GM21360 (cell line): ENCODE measurements at regions not wholly inside any gene's neighbourhood (a gene's known extent, or its start where the extent isn't known, plus 50 kb on each side); places are given as distances from the start of the nearest gene placed in this dataset.

Experiments
- ATAC-seq: cut with Tn5 transposase; IDR thresholded peaks from one replicate; pipeline ENCODE4 v1.9.1; 2021; ENCODE audit warnings: mild to moderate bottlenecking, moderate library complexity; ENCODE audit not compliant: unreplicated experiment

DNA sequence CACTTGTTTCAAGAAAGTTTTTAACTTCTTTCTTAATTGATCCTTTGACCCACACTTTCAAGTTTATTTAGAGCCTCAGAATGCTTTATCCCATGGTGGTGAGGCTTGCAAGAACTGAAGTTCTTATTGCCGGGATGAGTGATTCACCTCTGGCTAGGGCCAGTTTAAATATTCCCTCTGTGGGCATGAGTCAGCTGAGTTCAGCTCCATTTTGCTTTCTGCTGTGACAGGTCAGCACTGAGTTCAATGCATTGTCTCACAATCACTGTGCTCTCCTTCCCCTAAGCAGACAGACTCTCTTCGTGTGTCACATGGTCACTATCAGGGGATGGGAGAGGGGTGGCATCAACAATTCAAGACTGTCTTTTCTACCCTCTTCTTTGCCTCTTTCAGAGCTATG, 514.6 kb upstream of the FBXO33 start:
- ATAC-seq: no peak

- ATAC-seq: no peak
Observed at GRCh38 chr14:39939023-39939422, 506.8 kb upstream of the FBXO33 start.

DNA sequence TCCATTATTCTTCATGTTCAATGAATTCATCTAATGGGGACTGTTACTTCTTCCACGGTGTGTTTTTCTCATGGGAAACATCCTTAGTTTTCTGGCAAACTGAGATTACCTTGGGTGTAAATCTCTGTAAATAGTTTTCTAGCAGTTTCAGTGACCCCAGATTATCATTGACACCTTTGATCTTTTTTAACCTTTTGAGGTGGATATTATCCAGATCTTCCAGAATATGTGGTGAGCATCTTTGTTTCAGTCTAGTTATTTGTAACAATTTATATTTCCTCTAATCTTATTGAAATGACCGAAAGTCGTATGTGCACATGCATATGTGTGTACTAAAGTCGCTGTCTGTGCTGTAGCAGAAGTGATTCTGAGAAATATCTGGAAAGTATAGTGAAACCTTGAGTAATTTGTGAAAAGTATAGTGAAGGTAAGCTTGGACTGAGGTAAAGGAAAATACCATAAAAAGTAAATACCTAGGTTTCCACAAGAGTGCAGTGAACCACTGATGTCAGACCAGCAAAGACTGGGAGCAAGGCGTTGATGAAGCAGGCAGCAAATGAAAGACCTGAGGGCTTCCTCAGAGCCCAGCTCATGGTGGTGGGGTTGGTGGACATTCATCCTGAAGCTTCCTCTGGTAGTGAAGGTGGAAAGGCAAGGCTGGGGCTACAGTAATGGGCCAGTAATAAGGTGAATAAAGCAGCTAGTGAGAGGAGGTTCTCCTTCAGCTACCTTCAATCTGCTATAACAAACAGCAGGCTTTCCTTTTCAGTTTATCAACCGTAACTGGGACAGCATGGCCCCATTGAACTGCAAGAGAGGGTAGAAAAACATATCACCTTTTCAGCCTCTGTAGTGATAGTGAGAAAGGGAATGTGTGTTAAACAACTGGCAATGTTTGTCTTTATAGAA, 480.2 kb upstream of the FBXO33 start:
- peak; percentile 70 for ATAC-seq

GRCh38 chr14:39897657-39898056, 465.4 kb upstream of the FBXO33 start:
- ATAC-seq: no peak

- no peak for ATAC-seq
Observed at GRCh38 chr14:39890026-39890425, 457.8 kb upstream of the FBXO33 start.

GRCh38 chr14:39884091-39884490, 451.9 kb upstream of the FBXO33 start:
- no peak for ATAC-seq

DNA sequence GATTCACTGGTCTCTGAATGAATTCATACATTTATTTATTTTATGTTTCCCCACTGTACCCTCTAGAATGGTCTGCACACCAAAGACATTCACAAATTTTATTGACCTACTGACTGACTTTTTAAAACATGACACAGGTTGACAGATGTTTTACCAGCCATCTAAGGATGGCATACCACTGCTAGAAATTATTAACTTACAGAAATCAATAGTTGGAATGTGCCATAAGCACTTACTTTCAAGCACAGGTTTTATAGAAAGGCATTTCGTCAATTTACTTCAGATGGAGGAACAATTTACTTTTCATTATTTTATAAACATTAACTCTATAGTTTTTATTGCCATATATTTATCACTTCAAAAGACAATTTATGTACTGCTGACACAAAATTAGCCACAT, 448.7 kb upstream of the FBXO33 start:
- no peak for ATAC-seq

GRCh38 chr14:39880106-39880695, 448.0 kb upstream of the FBXO33 start:
- no peak for ATAC-seq

DNA sequence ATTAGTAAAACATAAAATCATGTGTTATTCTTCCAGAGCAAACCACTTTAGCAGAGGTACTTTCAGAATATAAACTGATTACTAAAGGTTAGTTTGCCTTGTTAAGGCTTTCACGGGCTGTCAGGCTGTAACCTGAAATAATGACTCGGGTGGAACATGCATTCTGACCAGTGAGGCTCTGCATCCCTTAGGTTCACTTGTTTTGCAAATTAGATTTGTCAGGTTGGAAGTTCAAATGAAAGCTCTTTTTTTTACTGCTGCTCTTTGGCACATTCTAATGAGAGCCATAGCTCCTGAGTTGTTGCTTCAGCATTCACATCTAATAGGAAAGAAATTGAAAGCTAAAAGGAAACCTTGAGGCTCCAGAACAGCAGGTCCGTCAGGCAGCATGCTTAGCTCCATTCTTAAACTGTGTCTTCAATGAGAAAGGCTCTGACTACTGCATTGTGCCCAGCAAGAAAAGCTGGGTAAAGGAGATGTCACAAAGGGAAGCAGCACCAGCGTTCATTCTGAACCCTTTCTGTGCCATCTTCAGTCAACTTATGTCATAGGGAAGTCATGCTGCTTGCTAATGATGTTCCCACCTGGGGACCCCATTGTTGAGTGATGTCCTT, 445.5 kb upstream of the FBXO33 start:
- ATAC-seq: no peak

GRCh38 chr14:39876916-39877315, 444.7 kb upstream of the FBXO33 start:
- ATAC-seq: no peak

DNA sequence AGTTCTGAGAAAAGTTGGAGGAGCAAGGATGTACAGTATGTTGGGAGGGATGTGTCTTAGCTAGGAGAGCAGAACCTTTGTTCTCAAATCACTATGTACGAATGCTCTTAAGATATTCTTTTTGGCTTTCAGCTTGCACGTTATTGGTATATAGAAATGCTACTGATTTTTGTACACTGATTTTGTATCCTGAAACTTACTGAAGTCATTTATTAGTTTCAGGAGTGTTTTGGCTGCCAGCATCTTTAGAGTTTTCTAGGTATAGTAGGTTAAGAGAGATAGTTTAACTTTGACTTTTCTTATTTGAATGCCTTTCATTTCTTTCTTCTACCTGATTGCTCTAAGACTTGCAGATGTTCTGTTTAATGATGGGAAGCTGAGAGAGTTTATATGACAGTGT, 442.8 kb upstream of the FBXO33 start:
- ATAC-seq: no peak

- ATAC-seq: no peak
Observed at GRCh38 chr14:39873791-39874190, 441.6 kb upstream of the FBXO33 start.

DNA sequence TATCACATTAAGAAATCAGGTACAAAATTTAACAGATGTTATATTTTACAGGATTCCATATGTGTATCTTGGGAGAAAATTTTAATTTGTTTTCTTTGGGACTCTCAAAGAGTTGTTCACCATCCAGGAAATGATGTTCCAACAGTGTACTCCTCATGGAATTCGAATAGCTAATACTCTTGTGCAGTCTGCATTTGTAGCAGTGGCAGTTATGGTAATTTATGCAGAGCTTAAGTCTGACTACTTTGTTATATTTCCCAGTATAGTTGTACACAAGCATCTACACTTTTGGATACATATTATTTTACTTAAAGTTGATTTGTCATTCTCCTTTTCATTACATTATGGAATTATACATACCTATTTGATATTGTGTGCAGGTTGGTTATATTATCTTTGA, 436.7 kb upstream of the FBXO33 start:
- no peak for ATAC-seq

DNA sequence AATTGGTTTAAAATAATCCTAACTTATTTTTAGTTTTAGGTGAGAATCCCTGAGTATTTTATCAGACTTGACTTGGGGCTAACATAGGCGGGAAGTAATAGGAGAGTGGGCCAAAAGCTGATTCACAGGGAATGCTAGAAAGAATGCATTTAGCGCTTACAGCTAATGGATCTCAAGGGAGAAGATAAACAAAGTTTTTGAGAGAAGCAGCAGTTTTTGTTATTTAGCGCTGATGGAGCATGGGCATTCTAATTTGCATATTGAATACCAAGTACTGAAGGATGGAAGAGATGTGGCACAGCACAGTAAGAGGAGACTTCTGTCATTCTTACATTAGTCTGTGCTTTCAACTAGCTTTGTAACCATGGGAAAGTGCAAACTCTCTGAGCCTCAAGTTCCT, 436.0 kb upstream of the FBXO33 start:
- ATAC-seq: no peak

DNA sequence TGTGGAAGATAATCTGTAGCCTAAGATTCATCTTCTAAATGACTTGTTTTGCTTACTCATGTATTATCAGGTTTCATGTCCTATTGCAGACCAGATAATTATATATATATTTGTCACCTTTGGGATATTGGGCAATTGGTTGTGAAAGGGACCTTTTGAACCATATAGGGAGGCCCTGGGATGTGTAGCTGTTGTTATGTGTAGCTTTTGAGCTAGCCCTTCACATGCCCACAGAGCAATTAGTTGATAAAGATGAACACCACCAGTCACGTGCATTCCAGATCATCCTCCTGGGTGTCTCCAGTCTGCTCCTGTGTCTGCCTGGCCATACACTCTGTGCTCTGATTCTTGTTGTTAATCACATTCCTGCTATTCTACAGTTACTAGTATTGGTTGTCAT, 431.2 kb upstream of the FBXO33 start:
- no peak for ATAC-seq

GRCh38 chr14:39861696-39862095, 429.5 kb upstream of the FBXO33 start:
- no peak for ATAC-seq

- no peak for ATAC-seq
Observed at GRCh38 chr14:39861229-39861600, 429.0 kb upstream of the FBXO33 start.

DNA sequence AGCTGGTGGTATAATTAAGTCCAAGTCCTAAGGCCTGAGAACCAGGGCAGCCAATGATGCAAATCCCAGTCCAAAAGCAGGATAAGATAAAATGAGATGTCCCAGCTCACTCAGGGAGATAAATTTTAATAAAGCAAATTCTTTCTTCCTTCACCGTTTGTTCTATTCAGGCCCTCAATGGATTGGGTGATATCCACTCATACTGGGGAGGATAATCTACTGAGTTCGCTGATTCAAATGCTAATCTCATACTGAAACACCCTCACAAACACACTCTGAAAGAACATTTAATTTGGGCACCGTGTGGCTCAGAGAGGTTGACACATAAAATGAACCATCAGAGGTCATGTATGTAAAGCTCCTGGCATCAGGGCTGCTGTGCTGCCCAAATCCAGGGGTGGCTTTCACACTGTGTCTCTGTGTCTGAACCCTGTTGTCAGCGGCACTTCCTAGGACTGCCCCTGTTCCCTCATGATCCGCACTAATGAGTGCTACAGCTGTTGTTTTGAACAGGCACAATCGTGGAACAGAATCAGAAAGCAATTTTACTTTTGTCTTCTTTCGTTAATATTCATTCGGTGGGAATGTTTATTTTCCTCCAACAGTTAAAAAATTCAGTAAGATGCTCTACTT, 428.5 kb upstream of the FBXO33 start:
- no peak for ATAC-seq

- ATAC-seq: no peak
Observed at GRCh38 chr14:39859314-39859713, 427.1 kb upstream of the FBXO33 start.

GRCh38 chr14:39857376-39858055, 425.3 kb upstream of the FBXO33 start:
- ATAC-seq: no peak

DNA sequence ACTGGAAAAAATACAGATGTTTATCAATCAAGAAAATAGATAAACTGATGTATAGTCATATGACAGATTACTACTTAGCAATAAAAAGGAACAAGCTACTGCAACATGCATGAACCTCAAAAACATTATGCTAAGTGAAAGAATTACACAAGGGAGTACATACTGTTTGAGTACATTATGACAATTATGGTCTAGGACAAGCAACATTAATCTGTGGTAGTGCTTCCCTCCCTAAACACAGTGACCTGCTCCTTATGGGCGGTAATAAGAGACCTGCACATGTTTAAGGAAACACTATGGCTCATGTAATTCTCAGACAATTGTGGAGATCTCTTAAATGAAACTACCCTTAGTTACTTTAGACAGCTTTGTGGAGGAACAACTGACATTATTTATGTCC, 421.2 kb upstream of the FBXO33 start:
- ATAC-seq: no peak
